NCI-H146 treated with DMSO at 0.1 percent for 48 hours (cell line): ENCODE measurements at regions not wholly inside any gene's neighbourhood (a gene's known extent, or its start where the extent isn't known, plus 50 kb on each side); places are given as distances from the start of the nearest gene placed in this dataset.

Experiments used
- DNase-seq: peaks from one replicate; lab custom pipeline; 2025; ENCODE audit not compliant: unreplicated experiment; lab: John Stamatoyannopoulos, UW

GRCh38 chr10:128543151-128543550 is 416.9 kb upstream of the MKI67 start:
- DNase-seq = no peak

GRCh38 chr10:128545216-128545615 is 419.0 kb upstream of the MKI67 start:
- no peak for DNase-seq

- DNase-seq = no peak
These were observed 420.5 kb upstream of the MKI67 start for GRCh38 chr10:128546651-128547165.

- no peak for DNase-seq
These were observed 422.9 kb upstream of the MKI67 start for GRCh38 chr10:128549101-128549608.

GRCh38 chr10:128550045-128550444 is 423.8 kb upstream of the MKI67 start:
- no peak for DNase-seq

- no peak for DNase-seq
These were observed 425.3 kb upstream of the MKI67 start for GRCh38 chr10:128551475-128551874.

GRCh38 chr10:128553755-128554154 is 427.5 kb upstream of the MKI67 start:
- no peak for DNase-seq

- no peak for DNase-seq
These were observed 430.2 kb upstream of the MKI67 start for GRCh38 chr10:128556182-128557110.

GRCh38 chr10:128557149-128557710 is 431.0 kb upstream of the MKI67 start:
- DNase-seq = no peak

- DNase-seq = no peak
These were observed 434.2 kb upstream of the MKI67 start for GRCh38 chr10:128560406-128560805.

- DNase-seq = no peak
These were observed 434.8 kb upstream of the MKI67 start for GRCh38 chr10:128560993-128561392.

- no peak for DNase-seq
These were observed 437.2 kb upstream of the MKI67 start for GRCh38 chr10:128563387-128563786.

- DNase-seq = no peak
These were observed 437.7 kb upstream of the MKI67 start for GRCh38 chr10:128563904-128564303.

GRCh38 chr10:128566361-128566968 is 440.2 kb upstream of the MKI67 start:
- DNase-seq = no peak

GRCh38 chr10:128567551-128567950 is 441.3 kb upstream of the MKI67 start:
- no peak for DNase-seq

GRCh38 chr10:128568041-128568440 is 441.8 kb upstream of the MKI67 start:
- no peak for DNase-seq

- DNase-seq = no peak
These were observed 442.3 kb upstream of the MKI67 start for GRCh38 chr10:128568491-128568890.

- DNase-seq = no peak
These were observed 443.0 kb upstream of the MKI67 start for GRCh38 chr10:128568990-128569945.

GRCh38 chr10:128570319-128570995 is 444.2 kb upstream of the MKI67 start:
- DNase-seq = no peak

- no peak for DNase-seq
These were observed 444.8 kb upstream of the MKI67 start for GRCh38 chr10:128571071-128571470.
